HCT116 (cell line): ENCODE measurements at regions not wholly inside any gene's neighbourhood (a gene's known extent, or its start where the extent isn't known, plus 50 kb on each side); places are given as distances from the start of the nearest gene placed in this dataset.

Experiments used
- ATAC-seq: fragments of 200-7000 bp; cut with Tn5 transposase; 2 replicates; pipeline ENCODE4 v1.9.1; 2020; ENCODE audit warnings: mild to moderate bottlenecking, moderate library complexity
- BruUV-seq: library from RNA; stranded (reverse); fragments of 400-500 nt; replicated peaks from 2 replicates; lab custom pipeline; 2021; lab: Mats Ljungman, UMichigan
- CTCF ChIA-PET: fragments of 300-600 bp; sonication (Branson Sonifier 250); formaldehyde crosslinking; loops from one replicate; lab custom pipeline; 2021; ENCODE audit warnings: antibody characterized with exemption; lab: Charles Lee
- POLR2A ChIA-PET: fragments of 300-600, 350-600 bp; sonication (Branson Sonifier 250); formaldehyde crosslinking; loops from one replicate; lab custom pipeline; 2021; ENCODE audit warnings: antibody characterized with exemption; lab: Charles Lee
- RAD21 ChIA-PET, 2 experiments: fragments of 300-600 bp; sonication (Branson Sonifier 250); formaldehyde crosslinking; loops; one replicate each; lab custom pipeline; 2023; ENCODE audit warnings: low total read pairs in 2 of 2; ENCODE audit not compliant: uncharacterized antibody in 2 of 2, unreplicated experiment in 2 of 2, low non-redundant PET in 1 of 2; lab: Charles Lee
- DNase-seq: peaks from one replicate; pipeline ENCODE4 v3.0.0-alpha.2; 2010; ENCODE audit warnings: low read depth, low spot score
- H2AFZ ChIP-seq: fragments of 200-600 bp; shearing (Covaris generic), sonication (generic); 2 replicates; pipeline ENCODE4 v1.6.1; 2017; ENCODE audit warnings: low read depth, mixed run types, mixed read lengths, antibody characterized with exemption, low read length; ENCODE audit not compliant: poor library complexity, severe bottlenecking
- H3K27ac ChIP-seq: 2 replicates; pipeline ENCODE4 v1.5.1; 2012; ENCODE audit warnings: low read depth, low read length
- H3K27me3 ChIP-seq: fragments of 200-600 bp; sonication (generic); 2 replicates; pipeline ENCODE4 v1.6.1; 2016; ENCODE audit warnings: mixed run types, low read length, mixed read lengths; ENCODE audit not compliant: insufficient read depth
- H3K36me3 ChIP-seq, 2 experiments: fragments of 200-500 bp in 1 of 2; fragments of 200-600 bp in 1 of 2; sonication (Bioruptor generic) in 1 of 2; sonication (generic) in 1 of 2; 2 replicates each; pipeline versions ENCODE4 v1.5.1 to v1.6.1; 2014 to 2016; ENCODE audit warnings: low read length in 2 of 2, inconsistent platforms in 1 of 2, mixed read lengths in 1 of 2, mixed run types in 1 of 2; ENCODE audit not compliant: insufficient read depth in 2 of 2, control insufficient read depth in 1 of 2
- H3K4me1 ChIP-seq, 2 experiments: fragments of 200-600 bp in 1 of 2; sonication (generic) in 1 of 2; 2 replicates each; pipeline versions ENCODE4 v1.5.1 to v1.6.1; 2012 to 2017; ENCODE audit warnings: low read length in 2 of 2, inconsistent platforms in 1 of 2, mild to moderate bottlenecking in 1 of 2, mixed read lengths in 1 of 2, mixed run types in 1 of 2, moderate library complexity in 1 of 2; ENCODE audit not compliant: insufficient read depth in 2 of 2, control insufficient read depth in 1 of 2
- H3K4me2 ChIP-seq: fragments of 200-600 bp; sonication (generic); 2 replicates; pipeline ENCODE4 v1.6.1; 2017; ENCODE audit warnings: mixed run types, low read length, mixed read lengths
- H3K4me3 ChIP-seq, 2 experiments: fragments of 200-600 bp in 1 of 2; sonication (generic) in 1 of 2; replicated peaks in 1 of 2; 2 replicates each; pipeline ENCODE4 v1.5.1; 2011 to 2016; ENCODE audit warnings: low read length in 2 of 2, control low read depth in 1 of 2, low read depth in 1 of 2, mild to moderate bottlenecking in 1 of 2, mixed read lengths in 1 of 2, mixed run types in 1 of 2
- H3K79me2 ChIP-seq: fragments of 200-600 bp; sonication (generic); 2 replicates; pipeline ENCODE4 v1.6.1; 2017; ENCODE audit warnings: mild to moderate bottlenecking, mixed run types, low read length, moderate library complexity, mixed read lengths; ENCODE audit not compliant: insufficient read depth
- H3K9ac ChIP-seq: fragments of 200-600 bp; sonication (generic); 2 replicates; pipeline ENCODE4 v1.6.1; 2016; ENCODE audit warnings: low read length, mixed read lengths
- H3K9me2 ChIP-seq: fragments of 200-600 bp; sonication (generic), shearing (Covaris generic); 2 replicates; pipeline ENCODE4 v1.6.1; 2017; ENCODE audit warnings: mixed run types, mild to moderate bottlenecking, moderate library complexity; ENCODE audit not compliant: insufficient read depth
- H3K9me3 ChIP-seq, 2 experiments: fragments of 200-500 bp in 1 of 2; fragments of 200-600 bp in 1 of 2; sonication (Bioruptor generic) in 1 of 2; sonication (generic) in 1 of 2; 2 replicates each; pipeline ENCODE4 v1.6.1; 2014 to 2017; ENCODE audit warnings: low read length in 2 of 2, mixed read lengths in 2 of 2, inconsistent platforms in 1 of 2, low read depth in 1 of 2, mild to moderate bottlenecking in 1 of 2, mixed run types in 1 of 2, moderate library complexity in 1 of 2; ENCODE audit not compliant: control insufficient read depth in 1 of 2, insufficient read depth in 1 of 2
- H4K20me1 ChIP-seq: fragments of 200-600 bp; sonication (generic), shearing (Covaris generic); 2 replicates; pipeline ENCODE4 v1.6.1; 2017; ENCODE audit warnings: mixed run types, mild to moderate bottlenecking, moderate library complexity; ENCODE audit not compliant: insufficient read depth
- CBX3 ChIP-seq: IDR thresholded peaks from 2 replicates; pipeline ENCODE4 v1.6.1; 2012; ENCODE audit warnings: low read depth
- ELF1 ChIP-seq: IDR thresholded peaks from 2 replicates; pipeline ENCODE4 v1.6.1; 2012; ENCODE audit warnings: low read depth, borderline replicate concordance
- EZH2 ChIP-seq: fragments of 200-600 bp; sonication (generic); IDR thresholded peaks from 2 replicates; pipeline ENCODE4 v1.6.1; 2017; ENCODE audit warnings: antibody characterized with exemption, mixed run types
- EZH2phosphoT487 ChIP-seq: fragments of 200-600 bp; IDR thresholded peaks from 2 replicates; pipeline ENCODE4 v1.6.1; 2018; ENCODE audit warnings: antibody characterized with exemption, borderline replicate concordance
- SP1 ChIP-seq: IDR thresholded peaks from 2 replicates; pipeline ENCODE4 v1.6.1; 2012; ENCODE audit warnings: low read depth
- SRF ChIP-seq: IDR thresholded peaks from 2 replicates; pipeline ENCODE4 v1.6.1; 2012; ENCODE audit warnings: low read depth
- TCF7L2 ChIP-seq: IDR thresholded peaks from 2 replicates; pipeline ENCODE4 v1.7.0; 2011; ENCODE audit warnings: borderline replicate concordance, inconsistent platforms; ENCODE audit not compliant: insufficient read depth, insufficient read length; ENCODE audit errors: extremely low read depth
- intact Hi-C: fragments of 100-400 bp; cut with micrococcal nuclease; formaldehyde crosslinking; loops from 2 replicates; pipeline ENCODE4 v1.10.0; 2022
- TF ChIP-seq, protein P1 (sequence below): IDR thresholded peaks from 2 replicates; pipeline ENCODE4 v1.6.1; 2012; ENCODE audit warnings: low read depth
- TF ChIP-seq, protein P2 (sequence below), 3 experiments: fragments of 200-600 bp in 1 of 3; sonication (generic) in 1 of 3; IDR thresholded peaks in 2 of 3; conservative IDR thresholded peaks in 1 of 3; 2 replicates each; pipeline ENCODE4 v1.5.1; 2012 to 2017; ENCODE audit warnings: low read depth in 2 of 3, low read length in 2 of 3, antibody characterized with exemption in 1 of 3, borderline replicate concordance in 1 of 3, control low read depth in 1 of 3, mild to moderate bottlenecking in 1 of 3, mixed read lengths in 1 of 3, mixed run types in 1 of 3, moderate library complexity in 1 of 3; ENCODE audit not compliant: insufficient read depth in 1 of 3
- TF ChIP-seq, protein P3 (sequence below): IDR thresholded peaks from 2 replicates; pipeline ENCODE4 v1.6.1; 2011; ENCODE audit warnings: mild to moderate bottlenecking, low read length, moderate library complexity; ENCODE audit not compliant: insufficient replicate concordance; ENCODE audit errors: extremely low read depth

DNA sequence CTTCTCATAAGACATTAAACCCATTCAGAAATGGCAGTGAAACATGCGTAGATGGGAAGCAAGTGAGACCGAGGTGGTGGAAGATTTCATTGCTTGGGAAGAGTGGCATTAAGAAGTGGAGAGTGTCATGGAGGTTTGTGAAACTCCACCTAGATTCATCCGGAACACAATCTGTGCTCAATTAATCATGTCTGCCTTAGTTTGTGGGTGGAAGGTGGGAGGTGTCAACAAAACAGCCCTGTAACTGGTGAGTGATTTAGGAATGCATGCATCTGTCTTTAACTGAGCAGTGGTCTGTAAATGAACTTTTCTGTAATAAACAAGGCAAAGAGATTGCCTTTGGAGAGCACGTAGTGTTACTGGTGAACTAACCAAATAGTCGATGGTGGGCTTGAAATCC is 113.7 kb downstream of the WNT5A start (continued):
- TF ChIP-seq, protein P1, sequence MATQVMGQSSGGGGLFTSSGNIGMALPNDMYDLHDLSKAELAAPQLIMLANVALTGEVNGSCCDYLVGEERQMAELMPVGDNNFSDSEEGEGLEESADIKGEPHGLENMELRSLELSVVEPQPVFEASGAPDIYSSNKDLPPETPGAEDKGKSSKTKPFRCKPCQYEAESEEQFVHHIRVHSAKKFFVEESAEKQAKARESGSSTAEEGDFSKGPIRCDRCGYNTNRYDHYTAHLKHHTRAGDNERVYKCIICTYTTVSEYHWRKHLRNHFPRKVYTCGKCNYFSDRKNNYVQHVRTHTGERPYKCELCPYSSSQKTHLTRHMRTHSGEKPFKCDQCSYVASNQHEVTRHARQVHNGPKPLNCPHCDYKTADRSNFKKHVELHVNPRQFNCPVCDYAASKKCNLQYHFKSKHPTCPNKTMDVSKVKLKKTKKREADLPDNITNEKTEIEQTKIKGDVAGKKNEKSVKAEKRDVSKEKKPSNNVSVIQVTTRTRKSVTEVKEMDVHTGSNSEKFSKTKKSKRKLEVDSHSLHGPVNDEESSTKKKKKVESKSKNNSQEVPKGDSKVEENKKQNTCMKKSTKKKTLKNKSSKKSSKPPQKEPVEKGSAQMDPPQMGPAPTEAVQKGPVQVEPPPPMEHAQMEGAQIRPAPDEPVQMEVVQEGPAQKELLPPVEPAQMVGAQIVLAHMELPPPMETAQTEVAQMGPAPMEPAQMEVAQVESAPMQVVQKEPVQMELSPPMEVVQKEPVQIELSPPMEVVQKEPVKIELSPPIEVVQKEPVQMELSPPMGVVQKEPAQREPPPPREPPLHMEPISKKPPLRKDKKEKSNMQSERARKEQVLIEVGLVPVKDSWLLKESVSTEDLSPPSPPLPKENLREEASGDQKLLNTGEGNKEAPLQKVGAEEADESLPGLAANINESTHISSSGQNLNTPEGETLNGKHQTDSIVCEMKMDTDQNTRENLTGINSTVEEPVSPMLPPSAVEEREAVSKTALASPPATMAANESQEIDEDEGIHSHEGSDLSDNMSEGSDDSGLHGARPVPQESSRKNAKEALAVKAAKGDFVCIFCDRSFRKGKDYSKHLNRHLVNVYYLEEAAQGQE = no peak
- TF ChIP-seq TCF7L2 = no peak
- no peak for TF ChIP-seq SRF
- TF ChIP-seq, protein P2, sequence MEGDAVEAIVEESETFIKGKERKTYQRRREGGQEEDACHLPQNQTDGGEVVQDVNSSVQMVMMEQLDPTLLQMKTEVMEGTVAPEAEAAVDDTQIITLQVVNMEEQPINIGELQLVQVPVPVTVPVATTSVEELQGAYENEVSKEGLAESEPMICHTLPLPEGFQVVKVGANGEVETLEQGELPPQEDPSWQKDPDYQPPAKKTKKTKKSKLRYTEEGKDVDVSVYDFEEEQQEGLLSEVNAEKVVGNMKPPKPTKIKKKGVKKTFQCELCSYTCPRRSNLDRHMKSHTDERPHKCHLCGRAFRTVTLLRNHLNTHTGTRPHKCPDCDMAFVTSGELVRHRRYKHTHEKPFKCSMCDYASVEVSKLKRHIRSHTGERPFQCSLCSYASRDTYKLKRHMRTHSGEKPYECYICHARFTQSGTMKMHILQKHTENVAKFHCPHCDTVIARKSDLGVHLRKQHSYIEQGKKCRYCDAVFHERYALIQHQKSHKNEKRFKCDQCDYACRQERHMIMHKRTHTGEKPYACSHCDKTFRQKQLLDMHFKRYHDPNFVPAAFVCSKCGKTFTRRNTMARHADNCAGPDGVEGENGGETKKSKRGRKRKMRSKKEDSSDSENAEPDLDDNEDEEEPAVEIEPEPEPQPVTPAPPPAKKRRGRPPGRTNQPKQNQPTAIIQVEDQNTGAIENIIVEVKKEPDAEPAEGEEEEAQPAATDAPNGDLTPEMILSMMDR (IDR thresholded peaks at IDR 0.05 in 2 of 3, conservative IDR thresholded peaks at IDR 0.05 in 1 of 3; ENCODE audit: borderline replicate concordance in 1 of 3, insufficient read depth in 1 of 3, low read depth in 2 of 3, low read length in 2 of 3) = no peak
- TF ChIP-seq, all 23 proteins: peak for 0

DNA sequence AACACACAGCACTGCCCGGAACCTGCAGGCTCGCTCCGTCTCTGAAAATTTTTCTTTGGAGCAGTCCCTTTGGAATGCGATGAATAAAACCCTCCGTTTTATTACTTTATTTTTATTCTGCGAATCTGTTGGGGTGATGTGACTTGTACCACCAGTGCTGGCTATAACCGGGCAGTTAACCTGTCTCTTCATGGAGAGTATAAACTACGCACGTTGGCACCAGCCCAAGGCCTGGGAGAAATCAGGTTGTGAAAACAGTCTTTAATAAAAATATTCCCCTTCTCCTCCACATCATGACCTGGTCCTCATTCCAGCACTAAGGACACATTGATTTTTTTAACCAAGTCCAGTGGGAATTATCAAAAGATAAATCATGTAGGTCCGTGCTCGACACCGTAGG is 116.8 kb downstream of the WNT5A start:
- BruUV-seq = no TSS peak
- Histone ChIP-seq H3K36me3 (no peaks in the 10 kb centered on the region), H3K9ac (no peak overlapping the region), H3K9me3 (peaks cover 6 to 7% of the 10 kb centered on the region in 2 experiments; a peak in 2 of 4 replicates), H3K4me3 (no peak overlapping the region), H3K4me2 (no peak overlapping the region), H3K9me2 (no peaks in the 10 kb centered on the region), H3K27ac (no peak overlapping the region), H3K4me1 (no peaks in the 10 kb centered on the region), H3K27me3 (no peaks in the 10 kb centered on the region), H2AFZ (no peak overlapping the region), H3K79me2 (no peaks in the 10 kb centered on the region), H4K20me1 (no peaks in the 10 kb centered on the region)
- intact Hi-C loops = no loop called here
- POLR2A ChIA-PET = no interaction called here
- CTCF ChIA-PET = no interaction called here
- TF ChIP-seq EZH2 (no peak), SP1 (no peak), ELF1 (no peak), EZH2phosphoT487 (no peak), CBX3 (no peak)
- TF ChIP-seq, protein P3, sequence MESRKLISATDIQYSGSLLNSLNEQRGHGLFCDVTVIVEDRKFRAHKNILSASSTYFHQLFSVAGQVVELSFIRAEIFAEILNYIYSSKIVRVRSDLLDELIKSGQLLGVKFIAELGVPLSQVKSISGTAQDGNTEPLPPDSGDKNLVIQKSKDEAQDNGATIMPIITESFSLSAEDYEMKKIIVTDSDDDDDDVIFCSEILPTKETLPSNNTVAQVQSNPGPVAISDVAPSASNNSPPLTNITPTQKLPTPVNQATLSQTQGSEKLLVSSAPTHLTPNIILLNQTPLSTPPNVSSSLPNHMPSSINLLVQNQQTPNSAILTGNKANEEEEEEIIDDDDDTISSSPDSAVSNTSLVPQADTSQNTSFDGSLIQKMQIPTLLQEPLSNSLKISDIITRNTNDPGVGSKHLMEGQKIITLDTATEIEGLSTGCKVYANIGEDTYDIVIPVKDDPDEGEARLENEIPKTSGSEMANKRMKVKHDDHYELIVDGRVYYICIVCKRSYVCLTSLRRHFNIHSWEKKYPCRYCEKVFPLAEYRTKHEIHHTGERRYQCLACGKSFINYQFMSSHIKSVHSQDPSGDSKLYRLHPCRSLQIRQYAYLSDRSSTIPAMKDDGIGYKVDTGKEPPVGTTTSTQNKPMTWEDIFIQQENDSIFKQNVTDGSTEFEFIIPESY = no peak
- TF ChIP-seq, protein P1 = no peak
- DNase-seq (no peak), ATAC-seq (no peak)
- RAD21 ChIA-PET = no interaction called here
